ENCODE measurements at regions not wholly inside any gene's neighbourhood (a gene's known extent, or its start where the extent isn't known, plus 50 kb on each side); places are given as distances from the start of the nearest gene placed in this dataset.
"Not testable (repeated sequence)": the region's sequence is repeated elsewhere in the genome, so short reads cannot be mapped to it uniquely, and the experiment has no call there.

DNA sequence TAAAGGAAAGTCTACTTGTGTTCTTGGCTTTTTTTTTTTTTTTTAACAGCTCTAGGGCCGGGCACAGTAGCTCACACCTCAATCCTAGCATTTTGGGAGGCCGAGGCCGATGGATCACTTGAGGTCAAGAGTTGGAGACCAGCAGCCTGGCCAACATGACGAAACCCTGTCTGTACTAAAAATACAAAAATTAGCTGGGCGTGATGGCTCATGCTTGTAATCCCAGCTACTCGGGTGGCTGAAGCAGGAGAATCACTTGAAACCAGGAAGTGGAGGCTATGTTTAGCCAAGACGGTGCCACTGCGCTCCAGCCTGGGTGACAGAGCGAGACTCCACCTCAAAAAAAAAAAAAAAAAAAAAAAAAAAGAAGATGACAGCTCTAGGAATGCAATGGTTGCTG, 169.9 kb downstream of the NEDD1 start:
- TF ChIP-seq, protein P1, sequence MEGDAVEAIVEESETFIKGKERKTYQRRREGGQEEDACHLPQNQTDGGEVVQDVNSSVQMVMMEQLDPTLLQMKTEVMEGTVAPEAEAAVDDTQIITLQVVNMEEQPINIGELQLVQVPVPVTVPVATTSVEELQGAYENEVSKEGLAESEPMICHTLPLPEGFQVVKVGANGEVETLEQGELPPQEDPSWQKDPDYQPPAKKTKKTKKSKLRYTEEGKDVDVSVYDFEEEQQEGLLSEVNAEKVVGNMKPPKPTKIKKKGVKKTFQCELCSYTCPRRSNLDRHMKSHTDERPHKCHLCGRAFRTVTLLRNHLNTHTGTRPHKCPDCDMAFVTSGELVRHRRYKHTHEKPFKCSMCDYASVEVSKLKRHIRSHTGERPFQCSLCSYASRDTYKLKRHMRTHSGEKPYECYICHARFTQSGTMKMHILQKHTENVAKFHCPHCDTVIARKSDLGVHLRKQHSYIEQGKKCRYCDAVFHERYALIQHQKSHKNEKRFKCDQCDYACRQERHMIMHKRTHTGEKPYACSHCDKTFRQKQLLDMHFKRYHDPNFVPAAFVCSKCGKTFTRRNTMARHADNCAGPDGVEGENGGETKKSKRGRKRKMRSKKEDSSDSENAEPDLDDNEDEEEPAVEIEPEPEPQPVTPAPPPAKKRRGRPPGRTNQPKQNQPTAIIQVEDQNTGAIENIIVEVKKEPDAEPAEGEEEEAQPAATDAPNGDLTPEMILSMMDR (IDR thresholded peaks at IDR 0.05; ENCODE audit: insufficient read depth, low read length): not testable (repeated sequence)
- not testable (repeated sequence) for TF ChIP-seq POLR2AphosphoS5 (IDR thresholded peaks at IDR 0.05; ENCODE audit: low read depth)
